Upper lobe of left lung (tissue), 4 donors: ENCODE measurements at regions not wholly inside any gene's neighbourhood (a gene's known extent, or its start where the extent isn't known, plus 50 kb on each side); places are given as distances from the start of the nearest gene placed in this dataset.
"Not testable (repeated sequence)": the region's sequence is repeated elsewhere in the genome, so short reads cannot be mapped to it uniquely, and the experiment has no call there.

Experiments
- POLR2AphosphoS5 ChIP-seq, 2 donors: sonication (generic); formaldehyde crosslinking; IDR thresholded peaks; one replicate each; pipeline ENCODE4 v1.5.1; 2017; ENCODE audit warnings: antibody characterized with exemption in 2 of 2
- TF ChIP-seq, protein P1 (sequence below), 6 experiments: fragments of 450-650 bp in 4 of 6; fragments of 200-600 bp in 2 of 6; sonication (generic) in 2 of 6; IDR thresholded peaks; one replicate each; pipeline ENCODE4 v1.5.1; 2016 to 2019; ENCODE audit warnings: antibody characterized with exemption in 6 of 6

DNA sequence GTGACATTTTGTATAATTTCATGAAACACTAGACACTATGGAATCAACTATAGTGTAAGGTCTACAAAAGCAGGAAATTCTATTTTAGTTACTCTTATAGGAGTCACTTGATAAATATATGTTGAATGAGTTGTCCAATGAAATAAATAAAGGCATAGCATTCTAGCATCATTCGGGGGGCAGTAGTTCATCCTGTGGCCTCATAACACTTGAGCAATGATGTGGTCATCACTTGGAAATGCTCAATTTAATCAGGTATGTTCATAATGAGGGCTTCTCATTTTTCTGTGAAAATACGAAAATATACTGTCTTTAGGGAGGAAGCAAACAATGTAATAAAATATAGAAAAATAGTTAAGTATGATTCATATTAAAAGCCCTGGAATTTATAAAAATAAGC, 55.4 kb upstream of the NBPF15 start:
- TF ChIP-seq, protein P1, sequence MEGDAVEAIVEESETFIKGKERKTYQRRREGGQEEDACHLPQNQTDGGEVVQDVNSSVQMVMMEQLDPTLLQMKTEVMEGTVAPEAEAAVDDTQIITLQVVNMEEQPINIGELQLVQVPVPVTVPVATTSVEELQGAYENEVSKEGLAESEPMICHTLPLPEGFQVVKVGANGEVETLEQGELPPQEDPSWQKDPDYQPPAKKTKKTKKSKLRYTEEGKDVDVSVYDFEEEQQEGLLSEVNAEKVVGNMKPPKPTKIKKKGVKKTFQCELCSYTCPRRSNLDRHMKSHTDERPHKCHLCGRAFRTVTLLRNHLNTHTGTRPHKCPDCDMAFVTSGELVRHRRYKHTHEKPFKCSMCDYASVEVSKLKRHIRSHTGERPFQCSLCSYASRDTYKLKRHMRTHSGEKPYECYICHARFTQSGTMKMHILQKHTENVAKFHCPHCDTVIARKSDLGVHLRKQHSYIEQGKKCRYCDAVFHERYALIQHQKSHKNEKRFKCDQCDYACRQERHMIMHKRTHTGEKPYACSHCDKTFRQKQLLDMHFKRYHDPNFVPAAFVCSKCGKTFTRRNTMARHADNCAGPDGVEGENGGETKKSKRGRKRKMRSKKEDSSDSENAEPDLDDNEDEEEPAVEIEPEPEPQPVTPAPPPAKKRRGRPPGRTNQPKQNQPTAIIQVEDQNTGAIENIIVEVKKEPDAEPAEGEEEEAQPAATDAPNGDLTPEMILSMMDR (IDR thresholded peaks at IDR 0.05), result not testable (repeated sequence)
- TF ChIP-seq POLR2AphosphoS5 (IDR thresholded peaks at IDR 0.05), result not testable (repeated sequence)
